Endothelial cell of hepatic sinusoid (primary cell): ENCODE measurements at regions not wholly inside any gene's neighbourhood (a gene's known extent, or its start where the extent isn't known, plus 50 kb on each side); places are given as distances from the start of the nearest gene placed in this dataset.

Experiments
- in situ Hi-C: cut with HindIII; loops from 2 replicates; pipeline ENCODE4 v1.10.0; 2017; ENCODE audit warnings: low sequenced_read_pairs

DNA sequence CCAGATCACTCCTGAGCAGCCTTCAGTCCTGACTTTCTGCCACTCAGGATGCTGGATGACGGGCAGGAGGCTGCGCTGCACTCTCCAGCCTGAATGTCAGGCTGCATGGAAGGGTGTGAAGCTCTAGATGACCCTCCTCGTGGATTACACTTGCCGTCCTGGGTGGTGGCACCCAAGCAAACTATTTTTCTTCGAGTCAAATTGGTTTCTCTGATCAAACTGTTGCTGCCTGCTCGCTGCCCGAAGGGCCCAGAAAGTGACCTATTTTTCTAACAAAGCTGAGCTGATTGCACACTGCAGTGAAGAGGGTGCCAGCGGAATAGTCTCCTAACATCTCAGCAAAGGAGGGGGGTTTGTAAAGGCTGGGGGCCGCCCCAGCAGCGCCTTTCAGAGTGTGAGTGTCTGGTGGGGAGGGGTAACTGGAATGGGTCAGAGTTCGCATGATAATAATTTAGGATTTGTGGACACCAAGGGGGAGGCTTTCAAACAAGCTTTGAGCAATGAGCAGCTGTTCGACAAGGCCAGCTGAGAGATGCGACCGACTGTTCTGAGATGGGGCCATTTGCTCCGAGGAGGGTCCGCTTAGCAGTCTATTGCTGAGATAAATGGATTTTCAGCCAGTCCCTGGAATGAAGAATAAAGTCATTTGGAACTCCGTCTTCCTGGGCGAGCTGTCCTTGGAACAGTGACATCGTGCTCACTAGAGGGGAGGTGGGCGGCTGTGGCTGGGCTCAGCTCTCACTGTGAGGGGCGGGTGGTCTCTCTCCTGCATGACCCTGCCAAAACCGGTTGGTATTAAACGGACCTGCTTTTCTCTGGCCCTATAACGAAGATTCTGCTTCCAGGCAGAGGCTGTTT is 537.6 kb downstream of the BRD1 start:
- in situ Hi-C loops, result no loop called here

DNA sequence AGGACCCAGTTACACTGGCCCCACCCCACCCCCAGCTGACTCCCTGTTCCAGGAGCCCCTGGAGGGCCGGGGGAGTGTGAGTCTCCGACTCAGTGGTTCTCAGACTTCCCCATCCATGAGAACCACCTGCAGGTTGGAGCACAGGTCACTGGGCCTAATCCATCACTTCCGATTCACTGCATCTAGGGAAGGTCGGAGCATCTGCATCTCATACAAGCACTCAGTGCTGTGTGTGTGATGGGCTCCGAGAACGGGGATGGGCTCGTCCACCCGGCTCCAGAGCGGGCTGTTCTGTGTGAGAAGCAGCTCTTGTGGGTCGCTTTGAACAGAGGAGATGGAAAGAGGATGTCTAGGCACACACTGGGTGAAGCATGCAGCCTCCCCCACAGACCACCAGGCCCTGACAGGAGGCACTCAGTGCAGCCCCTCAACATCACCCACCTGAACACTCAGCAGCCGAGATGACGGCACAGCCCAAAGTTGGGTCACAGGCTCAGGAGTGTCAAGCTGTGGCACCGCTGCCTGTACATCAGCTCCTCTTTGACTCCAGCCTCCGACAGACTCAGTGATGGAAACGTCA is 541.4 kb downstream of the BRD1 start:
- in situ Hi-C loops, result no loop called here

DNA sequence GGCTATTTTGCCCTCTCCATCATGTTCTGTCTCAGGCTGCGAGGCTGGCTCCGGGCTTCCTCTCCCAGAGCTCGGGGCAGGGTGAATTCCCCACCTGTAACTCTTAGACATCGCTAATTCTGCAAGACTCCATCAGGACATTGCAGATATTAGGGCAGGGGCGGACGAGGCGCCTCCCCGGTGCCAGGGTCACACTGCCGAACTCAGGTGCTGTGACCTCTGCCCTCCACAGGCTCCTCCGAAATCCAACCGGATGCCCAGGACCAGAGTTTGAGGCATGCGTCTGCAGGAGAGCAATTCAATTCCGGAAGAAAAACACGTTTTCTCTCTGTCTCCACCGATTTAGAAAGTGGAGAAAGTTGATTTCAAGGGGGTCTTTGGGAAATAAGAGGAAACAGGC is 542.7 kb downstream of the BRD1 start:
- in situ Hi-C loops, result no loop called here

DNA sequence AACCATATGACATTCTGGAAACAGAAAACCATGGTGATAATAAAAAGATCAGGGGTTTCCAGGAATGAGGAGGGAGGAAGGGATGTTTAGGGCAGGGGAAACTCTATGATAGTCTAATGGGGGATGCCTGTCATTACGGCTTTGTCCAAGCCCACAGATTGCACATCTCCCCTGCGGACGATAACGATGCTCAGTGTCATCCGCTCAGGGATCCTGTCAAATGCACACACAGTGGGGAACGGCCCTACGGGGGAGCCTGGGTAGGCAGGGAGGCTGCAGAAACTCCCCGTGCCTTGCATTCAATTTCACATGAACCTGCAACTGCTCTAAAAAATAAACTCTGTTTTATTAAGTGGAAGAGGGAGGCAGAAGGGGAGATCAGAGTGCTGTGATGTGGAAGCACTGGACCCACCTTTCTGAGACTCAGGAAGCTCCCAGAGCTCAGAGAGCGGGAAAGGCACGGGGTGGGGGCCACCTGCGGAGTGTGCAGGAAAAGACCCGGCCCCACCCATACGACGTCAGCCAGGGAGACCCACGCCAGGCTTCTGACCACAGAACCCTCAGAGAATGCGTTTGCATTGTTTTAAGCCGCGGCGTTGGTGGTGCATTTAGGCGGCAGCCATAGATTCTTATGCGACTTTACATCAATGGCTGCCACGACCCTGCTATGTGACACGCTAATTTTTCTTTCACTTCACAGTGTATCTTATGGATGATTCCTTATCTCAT is 543.5 kb downstream of the BRD1 start:
- in situ Hi-C loops, result no loop called here

DNA sequence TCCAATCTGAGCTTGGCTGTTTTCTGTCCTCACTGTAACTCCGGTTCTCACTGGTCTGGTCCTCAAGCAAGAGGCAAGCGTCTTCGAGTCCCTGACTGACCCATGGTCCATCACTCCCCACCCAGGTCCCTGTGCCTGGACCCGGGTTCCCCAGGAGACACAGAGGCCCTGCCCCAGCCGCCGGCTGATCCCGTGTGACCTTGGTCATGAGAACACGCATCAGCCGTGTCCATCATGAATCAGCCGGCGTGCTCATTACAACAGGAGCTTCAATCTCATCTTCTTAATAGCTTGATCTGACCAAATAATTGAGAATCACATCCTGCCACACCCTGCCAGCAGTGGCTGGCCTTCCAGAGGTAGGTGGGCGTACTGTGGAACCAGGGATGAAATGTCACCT is 545.1 kb downstream of the BRD1 start:
- in situ Hi-C loops, result no loop called here

DNA sequence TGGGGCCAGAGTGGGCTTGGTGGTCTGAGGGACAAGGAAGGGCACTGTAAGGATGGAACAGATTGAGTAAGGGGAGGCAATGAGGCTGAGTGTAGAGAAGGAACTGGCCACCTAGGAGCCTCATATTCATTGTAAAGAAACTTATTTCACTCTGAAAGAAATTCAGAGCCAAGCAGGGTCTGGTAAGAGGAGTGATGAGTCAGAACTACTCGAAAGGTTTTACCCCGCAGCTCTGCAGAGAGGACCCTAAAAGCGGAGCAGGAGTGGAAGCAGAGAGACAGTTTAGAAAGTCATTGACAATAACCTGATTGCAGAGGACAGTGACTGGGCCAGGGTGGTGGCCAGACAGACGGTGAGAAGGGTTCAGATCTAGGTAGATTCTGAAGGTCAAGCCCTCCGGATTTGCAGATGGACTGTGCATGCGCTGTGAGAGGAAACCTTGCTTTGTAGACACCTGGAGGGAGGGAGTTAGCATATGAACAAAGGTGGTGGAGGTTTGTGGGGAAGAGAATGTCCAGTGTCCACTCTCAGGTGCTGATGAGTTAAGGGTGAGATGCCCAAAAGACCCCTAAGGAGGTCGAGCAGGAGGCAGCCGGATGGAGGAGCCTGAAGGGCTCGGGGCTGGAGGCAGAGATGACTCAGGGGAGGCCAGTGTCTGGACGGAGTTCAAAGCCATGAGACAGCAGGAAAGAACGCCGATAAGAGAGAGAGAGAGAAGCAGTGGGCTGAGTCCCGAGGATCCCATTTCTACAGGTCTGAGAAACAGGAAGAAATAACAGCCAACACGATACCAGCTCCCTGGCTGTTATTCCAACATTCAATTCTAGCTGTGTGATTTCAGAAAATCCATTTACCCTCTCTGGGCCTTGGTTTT is 546.0 kb downstream of the BRD1 start:
- in situ Hi-C loops, result no loop called here

DNA sequence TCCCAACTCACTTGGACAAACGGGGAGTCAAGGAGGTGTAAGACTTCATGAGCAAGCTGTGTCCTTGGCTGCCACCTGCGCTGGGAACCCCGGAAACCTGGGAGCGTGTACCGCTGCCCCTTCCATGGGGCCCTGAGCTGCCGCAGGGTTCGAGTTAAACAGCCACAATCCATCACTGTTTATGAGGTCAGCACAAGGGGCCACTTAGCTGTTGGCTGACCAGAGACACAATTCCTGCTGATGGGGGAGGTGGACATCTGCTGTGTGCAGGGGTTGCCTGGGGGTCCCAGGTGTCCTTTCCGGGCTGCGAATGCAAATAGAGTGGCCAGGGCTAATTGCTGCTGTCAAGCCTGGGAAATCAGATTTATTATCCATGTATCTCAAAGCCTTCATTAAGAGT is 549.3 kb downstream of the BRD1 start:
- in situ Hi-C loops, result no loop called here

DNA sequence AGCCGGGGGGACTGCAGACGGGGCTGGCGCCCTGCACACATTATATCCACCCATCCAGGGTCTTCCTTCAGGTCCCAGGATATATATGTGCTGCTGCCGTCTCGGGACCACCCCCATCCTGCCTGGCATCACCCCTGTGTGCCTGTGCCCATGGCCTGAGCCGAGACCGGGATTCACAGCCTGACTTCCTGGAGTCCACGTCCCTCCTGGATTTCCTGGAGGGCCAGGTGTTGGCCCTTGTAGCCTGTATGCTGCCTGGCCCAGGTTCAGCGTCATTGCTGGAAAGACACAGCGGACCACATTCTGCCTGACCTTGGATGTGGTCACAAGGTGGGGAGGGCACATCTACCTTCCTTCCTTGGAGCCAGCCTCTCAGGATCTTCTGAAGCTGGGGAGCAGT is 551.1 kb downstream of the BRD1 start:
- in situ Hi-C loops, result no loop called here

DNA sequence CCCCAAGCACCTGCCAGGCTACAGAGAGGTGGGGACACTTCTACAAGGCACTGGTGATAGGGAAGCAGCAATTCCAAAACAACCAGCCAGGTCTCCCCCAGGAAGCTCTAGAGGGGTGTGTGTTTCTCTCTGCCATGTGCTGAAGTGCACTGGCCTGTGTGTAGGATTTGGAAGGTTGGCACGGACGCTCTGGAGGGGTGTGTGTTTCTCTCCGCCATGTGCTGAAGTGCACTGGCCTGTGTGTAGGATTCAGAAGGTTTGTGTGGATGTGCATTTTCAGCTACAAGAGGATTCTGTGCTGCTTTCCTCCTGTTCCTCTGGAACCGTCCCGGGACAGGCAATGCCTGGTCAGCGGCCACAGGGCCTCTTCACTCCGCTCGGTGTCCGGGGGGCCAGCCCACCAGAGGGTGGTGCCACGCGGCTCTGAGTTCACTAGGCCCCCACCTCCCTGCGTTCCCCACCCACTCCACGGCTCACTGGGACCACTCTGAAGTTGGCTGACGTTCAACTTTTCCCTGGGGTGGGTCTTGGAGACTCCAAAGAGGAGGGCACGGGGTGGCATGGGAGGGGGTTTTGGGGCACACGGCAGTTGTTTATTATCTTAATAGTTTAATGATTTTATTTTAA is 552.8 kb downstream of the BRD1 start:
- in situ Hi-C loops, result no loop called here

DNA sequence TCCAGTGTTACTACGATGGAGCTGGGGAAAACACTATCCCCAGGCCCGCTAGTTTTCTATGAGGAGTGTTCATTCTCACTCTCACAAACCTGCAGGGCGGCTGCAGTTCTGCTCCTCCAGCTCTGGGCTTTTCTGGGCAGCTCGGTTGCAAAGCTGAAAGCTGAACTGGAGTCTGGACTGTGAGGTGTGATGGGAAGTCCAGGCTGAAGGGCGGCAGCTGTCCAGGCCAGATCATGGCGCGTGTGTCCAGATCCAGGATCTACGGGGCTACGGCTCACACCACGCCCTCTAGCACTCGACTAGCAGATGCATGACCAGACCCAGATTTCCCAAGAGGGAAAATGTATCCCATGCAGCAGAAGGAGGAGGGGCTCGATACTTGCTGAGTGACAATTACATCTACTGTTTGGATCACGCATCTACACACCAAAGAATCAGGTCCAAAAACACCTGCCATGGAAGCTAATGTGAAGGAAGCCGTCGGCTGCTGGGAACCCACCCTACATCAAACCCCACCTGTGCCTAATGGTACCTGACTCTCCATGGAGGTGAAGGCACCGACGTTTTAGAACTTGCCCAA is 555.0 kb downstream of the BRD1 start:
- in situ Hi-C loops, result no loop called here

DNA sequence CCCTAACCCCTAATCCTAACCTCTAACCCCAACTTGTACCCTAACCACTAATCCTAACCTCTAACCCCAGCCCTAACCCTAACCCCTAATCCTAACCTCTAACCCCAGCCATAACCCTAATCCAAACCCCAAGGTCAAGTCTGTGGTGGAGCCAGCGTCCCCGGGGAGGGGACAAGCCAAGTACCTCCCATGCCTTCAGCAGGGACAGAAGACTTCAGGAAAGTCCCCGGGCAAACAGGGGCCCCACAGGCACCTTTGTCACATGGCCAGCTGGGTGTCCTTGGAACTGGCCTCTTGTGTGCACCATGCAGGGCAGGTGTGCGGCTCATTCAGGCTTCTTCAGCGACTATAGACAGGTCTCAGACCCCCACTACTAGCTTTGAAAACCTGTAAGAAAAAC is 555.8 kb downstream of the BRD1 start:
- in situ Hi-C loops, result no loop called here

DNA sequence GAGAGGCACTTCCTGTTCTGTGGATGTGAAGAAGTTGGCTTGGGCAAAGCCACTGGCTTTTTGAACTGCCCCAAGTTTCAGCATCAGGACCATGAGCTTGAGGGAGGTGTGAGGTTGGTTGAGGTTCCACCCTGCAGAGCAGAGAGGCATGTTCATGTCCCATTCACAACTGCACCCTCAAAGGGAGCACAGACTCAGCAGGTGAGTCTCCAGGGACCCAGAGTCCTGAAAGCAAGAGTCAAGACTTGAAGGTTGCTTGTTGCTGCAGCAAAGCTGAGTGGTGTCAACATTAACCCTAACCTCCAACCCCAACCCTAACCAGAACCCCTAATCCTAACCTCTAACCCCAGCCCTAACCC is 556.3 kb downstream of the BRD1 start:
- in situ Hi-C loops, result no loop called here

DNA sequence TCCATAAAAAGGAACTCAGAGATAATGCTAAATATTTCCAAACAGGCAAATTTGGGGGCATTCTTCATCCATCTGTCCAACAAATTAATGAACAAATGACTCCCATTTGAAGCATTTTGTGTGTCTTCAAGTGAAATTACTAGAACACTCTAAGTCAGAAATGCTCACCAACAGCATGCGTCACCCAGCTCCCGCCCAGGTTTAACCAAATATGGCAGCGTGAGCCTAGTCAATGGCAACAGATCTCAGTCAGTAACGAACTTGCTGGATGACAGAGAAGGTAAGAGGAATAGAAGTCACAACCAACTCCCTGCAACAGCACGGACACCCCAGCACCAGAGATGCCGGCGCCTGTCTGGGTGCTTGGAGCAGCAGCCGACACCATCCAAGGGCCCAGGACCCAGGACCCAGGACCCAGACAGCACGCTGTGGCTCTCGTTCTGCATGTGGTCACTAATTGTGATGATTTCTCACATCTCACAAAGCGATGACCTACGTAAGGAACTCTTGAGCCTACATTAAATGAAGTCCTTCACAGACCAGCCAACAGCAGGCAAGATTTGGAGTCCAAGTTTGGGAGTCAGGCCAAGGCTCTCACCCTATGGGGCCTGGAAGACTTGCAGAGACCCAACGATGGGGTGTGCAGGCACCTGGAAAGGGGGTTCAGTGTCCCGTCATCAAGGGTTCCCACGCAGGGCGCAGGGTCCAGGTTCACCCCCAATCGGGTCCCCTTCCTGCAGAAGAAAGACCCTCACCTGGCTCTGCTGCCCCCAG is 556.9 kb downstream of the BRD1 start:
- in situ Hi-C loops, result no loop called here

DNA sequence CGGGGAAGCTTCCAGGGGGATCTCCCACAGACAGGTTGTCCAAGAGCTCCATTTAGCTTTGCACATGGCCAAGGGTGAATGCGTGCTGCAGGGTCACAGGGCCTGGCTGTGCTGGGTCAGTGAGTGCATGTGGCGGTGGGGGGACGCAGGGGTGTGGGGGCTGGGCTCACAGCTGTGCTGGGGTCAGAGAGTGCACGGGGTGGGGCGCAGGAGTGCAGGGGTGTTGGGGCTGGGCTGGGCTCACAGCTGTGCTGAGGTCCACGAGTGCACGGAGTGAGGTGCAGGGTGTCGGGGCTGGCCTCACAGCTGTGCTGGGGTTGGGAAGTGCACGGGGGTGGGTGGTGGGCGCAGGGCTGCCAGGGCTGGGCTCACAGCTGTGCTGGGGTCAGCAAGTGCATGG is 557.7 kb downstream of the BRD1 start:
- in situ Hi-C loops, result no loop called here

DNA sequence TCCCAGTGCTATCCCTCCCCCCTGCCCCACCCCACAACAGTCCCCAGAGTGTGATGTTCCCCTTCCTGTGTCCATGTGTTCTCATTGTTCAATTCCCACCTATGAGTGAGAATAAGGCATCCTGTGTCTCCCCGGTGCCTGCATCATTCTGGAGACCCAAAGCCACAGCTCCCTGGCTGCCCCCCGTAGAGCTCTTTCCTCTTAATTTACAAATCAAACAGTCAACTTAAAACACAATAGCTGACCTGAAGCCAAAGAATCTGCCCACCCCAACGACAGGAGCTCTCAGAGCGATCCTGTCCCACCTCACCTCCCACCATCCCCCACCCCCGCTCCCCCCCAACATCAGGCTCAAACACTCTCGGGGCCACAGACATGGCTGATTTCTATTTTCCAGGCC is 558.3 kb downstream of the BRD1 start:
- in situ Hi-C loops, result no loop called here

DNA sequence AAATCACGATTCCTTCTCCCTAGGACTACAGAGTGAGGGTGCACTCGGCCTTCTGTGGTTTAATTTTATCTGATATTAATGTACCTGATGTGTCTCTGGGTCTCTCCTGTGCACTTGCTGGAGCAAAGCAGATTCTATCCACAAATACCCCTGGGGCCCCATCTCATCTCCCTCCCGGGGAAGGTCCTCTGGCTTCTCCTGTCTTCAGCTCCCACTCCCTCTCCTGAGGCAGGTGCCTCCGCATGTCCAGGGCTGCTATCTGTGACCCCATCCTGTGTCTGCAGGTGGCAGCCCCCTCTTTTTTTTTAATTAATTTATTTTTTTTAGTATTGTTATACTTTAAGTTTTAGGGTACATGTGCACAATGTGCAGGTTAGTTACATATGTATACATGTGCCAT is 558.7 kb downstream of the BRD1 start:
- in situ Hi-C loops, result no loop called here

DNA sequence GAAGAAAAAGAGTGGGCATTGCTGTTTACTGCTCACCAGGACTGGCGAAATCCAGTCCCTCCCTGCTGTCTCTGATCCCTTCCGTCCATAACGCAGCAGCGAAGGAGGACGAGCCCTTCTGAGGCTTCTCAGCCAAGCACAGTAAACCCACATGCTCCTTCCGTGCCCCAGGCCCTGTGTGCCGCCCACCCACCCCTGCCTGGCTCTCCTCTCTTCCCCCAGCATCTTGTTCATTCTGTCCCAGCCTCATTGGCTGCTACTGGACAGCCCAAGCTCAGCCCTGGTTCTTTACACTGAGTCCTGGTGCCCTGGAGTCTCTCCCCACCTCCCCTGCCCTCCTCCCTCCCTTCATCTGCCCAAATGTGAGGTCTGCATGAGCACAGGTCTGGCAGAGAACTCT is 559.7 kb downstream of the BRD1 start:
- in situ Hi-C loops, result no loop called here

DNA sequence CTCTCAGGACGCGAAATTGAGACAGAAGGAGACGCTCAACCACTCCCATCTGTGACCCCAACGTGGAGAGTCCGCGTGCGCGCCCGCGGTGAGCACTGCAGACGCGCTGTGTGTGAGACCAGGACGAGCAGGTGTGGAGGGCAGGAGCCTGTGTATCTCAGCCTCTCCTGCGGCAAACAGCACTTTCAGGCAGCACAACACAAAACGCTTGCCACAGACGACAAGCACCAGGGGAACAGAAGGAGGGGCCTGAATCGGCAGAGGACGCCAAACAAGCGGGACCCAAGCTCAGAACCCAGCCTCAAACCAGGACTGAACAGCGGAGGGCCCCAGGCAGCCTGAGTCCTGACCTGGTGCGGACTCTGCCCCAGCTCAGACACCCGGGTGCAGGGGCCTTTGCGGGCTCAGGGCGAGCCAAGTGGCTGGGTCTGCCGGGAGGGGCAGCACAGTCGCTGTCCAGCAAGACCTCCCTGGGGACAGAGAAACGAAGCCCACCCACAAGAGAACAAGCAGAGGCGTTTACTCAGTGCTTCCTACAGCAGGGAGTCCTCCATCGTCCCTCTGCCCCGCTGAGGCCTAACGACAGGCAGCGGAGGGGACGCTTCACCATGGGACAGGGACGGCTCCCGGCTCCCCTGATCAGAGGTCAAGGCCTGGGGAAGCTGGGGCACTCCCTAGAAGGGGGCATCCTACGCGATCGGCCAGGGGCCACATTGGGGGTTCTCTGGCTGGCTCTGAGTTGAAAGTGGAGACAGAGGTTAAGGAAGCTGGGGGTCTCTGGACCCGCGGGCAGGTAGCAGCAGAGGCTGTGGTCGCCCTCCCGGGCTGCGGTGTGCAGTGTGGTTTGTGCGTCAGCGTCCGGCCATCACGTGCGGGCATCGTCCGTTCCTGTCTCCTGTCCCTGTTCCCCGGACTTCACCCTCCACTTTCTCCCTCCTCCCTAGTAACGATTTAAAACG is 560.8 kb downstream of the BRD1 start:
- in situ Hi-C loops, result no loop called here

DNA sequence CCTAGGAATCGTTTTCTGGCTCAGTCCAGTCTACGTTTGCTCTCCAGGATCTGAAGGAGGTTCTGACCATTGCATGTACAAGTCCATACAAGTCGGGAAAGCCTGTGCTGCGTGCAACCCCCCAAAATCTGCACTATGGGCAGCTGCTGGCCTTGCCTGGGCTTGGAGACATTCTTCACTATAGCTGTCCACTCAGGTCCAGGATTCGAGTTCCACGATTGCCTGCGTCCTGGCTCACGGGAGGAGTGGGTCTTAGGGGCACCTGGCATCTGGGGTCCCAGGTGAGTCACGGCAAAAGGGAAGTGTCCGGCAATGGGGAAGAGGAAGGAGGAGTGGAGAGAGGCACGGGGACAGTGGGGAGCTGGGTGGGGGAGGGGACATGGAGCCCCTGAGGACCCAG is 563.0 kb downstream of the BRD1 start:
- in situ Hi-C loops, result no loop called here
